ENCODE measurements at regions not wholly inside any gene's neighbourhood (a gene's known extent, or its start where the extent isn't known, plus 50 kb on each side); places are given as distances from the start of the nearest gene placed in this dataset.
"Not testable (repeated sequence)": the region's sequence is repeated elsewhere in the genome, so short reads cannot be mapped to it uniquely, and the experiment has no call there.

GRCh38 chr6:144651234-144651633, 366.1 kb downstream of the UTRN start:
- DNase-seq (ENCODE audit: low read depth in 2 of 2), result no peak

- no peak for DNase-seq (ENCODE audit: low read depth in 2 of 2)
Observed at GRCh38 chr6:144652292-144652891, 367.3 kb downstream of the UTRN start.

- no peak for DNase-seq (ENCODE audit: low read depth in 2 of 2)
Observed at GRCh38 chr6:144653885-144654505, 368.9 kb downstream of the UTRN start.

GRCh38 chr6:144654506-144654905, 369.4 kb downstream of the UTRN start:
- no peak for DNase-seq (ENCODE audit: low read depth in 2 of 2)

GRCh38 chr6:144655376-144655775, 370.2 kb downstream of the UTRN start:
- DNase-seq (ENCODE audit: low read depth in 2 of 2), result no peak

- no peak for DNase-seq (ENCODE audit: low read depth in 2 of 2)
Observed at GRCh38 chr6:144657691-144658090, 372.6 kb downstream of the UTRN start.

- DNase-seq (ENCODE audit: low read depth in 2 of 2), result no peak
Observed at GRCh38 chr6:144659202-144660182, 374.4 kb downstream of the UTRN start.

GRCh38 chr6:144660561-144661115, 375.5 kb downstream of the UTRN start:
- DNase-seq (ENCODE audit: low read depth in 2 of 2), result no peak

- DNase-seq (ENCODE audit: low read depth in 2 of 2), result no peak
Observed at GRCh38 chr6:144661116-144661806, 376.1 kb downstream of the UTRN start.

- no peak for DNase-seq (ENCODE audit: low read depth in 2 of 2)
Observed at GRCh38 chr6:144662812-144663365, 377.8 kb downstream of the UTRN start.

GRCh38 chr6:144664281-144664680, 379.1 kb downstream of the UTRN start:
- DNase-seq (ENCODE audit: low read depth in 2 of 2), result no peak

- no peak for DNase-seq (ENCODE audit: low read depth in 2 of 2)
Observed at GRCh38 chr6:144664947-144665346, 379.8 kb downstream of the UTRN start.

- no peak for DNase-seq (ENCODE audit: low read depth in 2 of 2)
Observed at GRCh38 chr6:144665932-144666450, 380.9 kb downstream of the UTRN start.

GRCh38 chr6:144666781-144667180, 381.6 kb downstream of the UTRN start:
- no peak for DNase-seq (ENCODE audit: low read depth in 2 of 2)

GRCh38 chr6:144667532-144668503, 382.7 kb downstream of the UTRN start:
- no peak for DNase-seq (ENCODE audit: low read depth in 2 of 2)

- DNase-seq (ENCODE audit: low read depth in 2 of 2), result not testable (repeated sequence)
Observed at GRCh38 chr6:144670259-144670658, 385.1 kb downstream of the UTRN start.

GRCh38 chr6:144673807-144674206, 388.7 kb downstream of the UTRN start:
- DNase-seq (ENCODE audit: low read depth in 2 of 2), result no peak

GRCh38 chr6:144675231-144675861, 390.2 kb downstream of the UTRN start:
- no peak for DNase-seq (ENCODE audit: low read depth in 2 of 2)

- DNase-seq (ENCODE audit: low read depth in 2 of 2), result not testable (repeated sequence)
Observed at GRCh38 chr6:144676310-144676709, 391.2 kb downstream of the UTRN start.

Measured in stimulated activated CD4-positive, alpha-beta T cell treated with anti-CD3 and anti-CD28 coated beads, Interleukin-12 subunit alpha, Interleukin-12 subunit beta, amount 100 ng/mL, for 24 hours (primary cell).